PC-9 (cell line): ENCODE measurements at regions not wholly inside any gene's neighbourhood (a gene's known extent, or its start where the extent isn't known, plus 50 kb on each side); places are given as distances from the start of the nearest gene placed in this dataset.

Source experiments
- CTCF ChIP-seq: fragments of 200-600 bp; sonication (generic); conservative IDR thresholded peaks from 2 replicates; pipeline ENCODE4 v1.6.1; 2017; ENCODE audit warnings: mixed run types, antibody characterized with exemption, mild to moderate bottlenecking, moderate library complexity
- EZH2 ChIP-seq: fragments of 200-600 bp; sonication (generic); IDR thresholded peaks from 2 replicates; pipeline ENCODE4 v1.8.0; 2017; ENCODE audit warnings: antibody characterized with exemption, low read depth

- no peak for TF ChIP-seq CTCF
- no peak for TF ChIP-seq EZH2
These were observed 540.1 kb upstream of the C16orf82 start for GRCh38 chr16:26526633-26527032.
